AG08396 (cell line): ENCODE measurements at regions not wholly inside any gene's neighbourhood (a gene's known extent, or its start where the extent isn't known, plus 50 kb on each side); places are given as distances from the start of the nearest gene placed in this dataset.

Experiments used
- DNase-seq: peaks from one replicate; pipeline ENCODE4 v3.0.0; 2012; ENCODE audit warnings: low spot score, mixed read lengths

DNA sequence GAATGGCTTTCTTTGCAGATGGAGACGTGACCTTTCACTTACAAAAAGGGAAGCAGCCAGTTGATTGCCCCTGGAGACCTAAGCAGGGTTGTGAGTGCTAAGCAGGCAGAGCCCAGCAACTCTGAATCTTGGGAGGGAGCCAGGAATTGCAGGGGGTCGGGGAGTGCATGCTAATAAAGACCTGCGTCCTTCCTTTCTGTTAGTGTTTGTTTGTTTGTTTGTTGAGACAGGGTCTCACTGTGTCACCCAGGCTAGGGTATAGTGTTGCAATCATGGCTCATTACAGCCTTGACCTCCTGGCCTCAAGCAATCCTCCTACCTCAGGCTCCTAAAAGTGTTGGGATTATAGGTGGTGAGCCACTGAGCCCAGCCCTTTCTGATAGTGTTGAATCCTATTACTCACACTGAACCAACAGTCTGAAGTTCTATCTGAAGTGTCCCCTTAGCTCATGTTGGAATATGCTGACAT lies 137.4 kb downstream of the CEP135 start:
- DNase-seq = no peak

GRCh38 chr4:56085275-56085674 lies 136.5 kb downstream of the CEP135 start:
- DNase-seq = no peak

DNA sequence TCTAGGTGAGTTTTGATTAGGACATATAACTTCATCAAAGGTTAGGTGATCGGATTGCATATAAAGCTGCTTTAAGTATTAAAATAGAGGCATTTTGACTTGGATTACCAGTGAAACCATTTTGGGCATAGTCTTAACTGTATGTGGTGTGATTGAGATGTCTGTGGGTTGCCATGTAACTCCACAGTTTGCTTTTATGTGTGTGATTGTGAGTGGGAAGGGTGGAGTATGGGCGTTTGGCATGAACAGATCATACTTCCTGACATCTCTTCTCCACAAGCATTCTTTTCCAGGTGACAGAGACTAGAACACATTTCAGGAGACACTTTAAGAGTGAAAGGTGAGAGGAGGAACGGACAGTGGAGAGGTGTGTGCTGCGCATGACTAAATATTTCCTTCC lies 136.1 kb downstream of the CEP135 start:
- DNase-seq = no peak
